Trophoblast cell (in vitro differentiated cells and primary cell): ENCODE measurements at regions not wholly inside any gene's neighbourhood (a gene's known extent, or its start where the extent isn't known, plus 50 kb on each side); places are given as distances from the start of the nearest gene placed in this dataset.
A peak's percentile ranks its signal among the peaks of the same experiment; 100 is the strongest.

ENCODE experiments used
- DNase-seq, 2 donors: peaks; one replicate each; pipeline ENCODE4 v3.0.0-alpha.2; 2016
- H2AFZ ChIP-seq: 2 replicates; pipeline ENCODE4 v1.6.1; 2013; ENCODE audit warnings: low read length, moderate library complexity, mild to moderate bottlenecking; ENCODE audit not compliant: insufficient read depth, poor library complexity
- H2AK5ac ChIP-seq: 2 replicates; pipeline ENCODE4 v1.6.1; 2013; ENCODE audit warnings: mild to moderate bottlenecking, low read length
- H2BK120ac ChIP-seq: 2 replicates; pipeline ENCODE4 v1.6.1; 2013; ENCODE audit warnings: low read length, mild to moderate bottlenecking, moderate library complexity; ENCODE audit not compliant: insufficient read depth, poor library complexity
- H2BK12ac ChIP-seq: 2 replicates; pipeline ENCODE4 v1.6.1; 2013; ENCODE audit warnings: mild to moderate bottlenecking, low read length, moderate library complexity
- H2BK5ac ChIP-seq: 2 replicates; pipeline ENCODE4 v1.6.1; 2013; ENCODE audit warnings: low read length, low read depth, moderate library complexity, mild to moderate bottlenecking; ENCODE audit not compliant: poor library complexity
- H3K14ac ChIP-seq: 2 replicates; pipeline ENCODE4 v1.6.1; 2013; ENCODE audit warnings: mild to moderate bottlenecking, low read length
- H3K18ac ChIP-seq: 2 replicates; pipeline ENCODE4 v1.6.1; 2013; ENCODE audit warnings: mild to moderate bottlenecking, low read length
- H3K23ac ChIP-seq: 2 replicates; pipeline ENCODE4 v1.6.1; 2013; ENCODE audit warnings: low read length
- H3K27ac ChIP-seq: 2 replicates; pipeline ENCODE4 v1.5.1; 2013; ENCODE audit warnings: low read depth, mild to moderate bottlenecking, inconsistent platforms, low read length, moderate library complexity
- H3K27me3 ChIP-seq: 2 replicates; pipeline ENCODE4 v1.6.1; 2013; ENCODE audit warnings: inconsistent platforms, mild to moderate bottlenecking, low read length, moderate library complexity; ENCODE audit not compliant: insufficient read depth
- H3K36me3 ChIP-seq, 2 experiments: 1 replicate in 1 of 2; 2 replicates in 1 of 2; pipeline ENCODE4 v1.6.1; 2013; ENCODE audit warnings: low read length in 2 of 2, mild to moderate bottlenecking in 2 of 2, moderate library complexity in 1 of 2; ENCODE audit not compliant: insufficient read depth in 2 of 2, control insufficient read depth in 1 of 2
- H3K4ac ChIP-seq: 2 replicates; pipeline ENCODE4 v1.6.1; 2013; ENCODE audit warnings: low read depth, mild to moderate bottlenecking, low read length, moderate library complexity
- H3K4me1 ChIP-seq, 2 experiments: 1 replicate in 1 of 2; 2 replicates in 1 of 2; pipeline ENCODE4 v1.6.1; 2013; ENCODE audit warnings: low read length in 2 of 2, mild to moderate bottlenecking in 2 of 2, moderate library complexity in 1 of 2; ENCODE audit not compliant: insufficient read depth in 2 of 2, control insufficient read depth in 1 of 2
- H3K4me2 ChIP-seq: 2 replicates; pipeline ENCODE4 v1.6.1; 2013; ENCODE audit warnings: inconsistent platforms, mild to moderate bottlenecking, low read length, moderate library complexity
- H3K4me3 ChIP-seq: 2 replicates; pipeline ENCODE4 v1.5.1; 2013; ENCODE audit warnings: mild to moderate bottlenecking, low read depth, low read length, inconsistent platforms
- H3K79me1 ChIP-seq: one replicate; pipeline ENCODE4 v1.6.1; 2013; ENCODE audit warnings: low read length
- H3K79me2 ChIP-seq: 2 replicates; pipeline ENCODE4 v1.6.1; 2013; ENCODE audit warnings: low read length, mild to moderate bottlenecking; ENCODE audit not compliant: control insufficient read depth, insufficient read depth, poor library complexity
- H3K9ac ChIP-seq: 2 replicates; pipeline ENCODE4 v1.6.1; 2013; ENCODE audit warnings: mild to moderate bottlenecking, low read length
- H3K9me3 ChIP-seq: 2 replicates; pipeline ENCODE4 v1.6.1; 2013; ENCODE audit warnings: low read depth, mild to moderate bottlenecking, control low read depth, inconsistent platforms, low read length; ENCODE audit not compliant: insufficient read depth
- H4K12ac ChIP-seq: 2 replicates; pipeline ENCODE4 v1.6.1; 2013; ENCODE audit warnings: low read depth, mild to moderate bottlenecking, low read length, moderate library complexity
- H4K8ac ChIP-seq: 2 replicates; pipeline ENCODE4 v1.6.1; 2013; ENCODE audit warnings: low read depth, mild to moderate bottlenecking, low read length, moderate library complexity
- H4K91ac ChIP-seq: one replicate; pipeline ENCODE4 v1.6.1; 2013; ENCODE audit warnings: low read depth, mild to moderate bottlenecking, low read length, moderate library complexity
- WGBS: extraction: QIAGEN DNeasy Blood & Tissue Kit; methylation state at CpG from one replicate; pipeline ENCODE4 v1.1.7; 2013; ENCODE audit warnings: missing lambda C conversion rate; ENCODE audit not compliant: insufficient read length, insufficient coverage; ENCODE audit errors: extremely low coverage; 5-methylcytosine and 5-hydroxymethylcytosine counted together

- Histone ChIP-seq H2BK120ac (no peak overlapping the region), H4K12ac (no peak overlapping the region), H3K79me1 (peaks cover 8% of the 10 kb centered on the region), H3K4me3 (no peak overlapping the region), H3K36me3 (no peaks in the 10 kb centered on the region), H2AFZ (peak overlapping the region; percentile 75), H2BK5ac (no peak overlapping the region), H3K18ac (no peak overlapping the region), H3K79me2 (peaks cover 2% of the 10 kb centered on the region), H3K9me3 (peaks cover 4% of the 10 kb centered on the region), H3K4me2 (peak overlapping the region; percentile 69), H3K27me3 (peaks cover 8% of the 10 kb centered on the region), H3K23ac (no peak overlapping the region), H3K4ac (no peak overlapping the region), H3K4me1 (peaks cover 8% of the 10 kb centered on the region in 2 experiments), H3K14ac (no peak overlapping the region), H3K27ac (no peak overlapping the region), H2AK5ac (no peak overlapping the region), H4K8ac (peak overlapping the region; percentile 8), H2BK12ac (no peak overlapping the region), H3K9ac (no peak overlapping the region), H4K91ac (no peak overlapping the region)
- WGBS, result no CpG with 5 or more reads among the region's 55 CpGs
- no peak for DNase-seq
Measured at GRCh38 chr12:100715976-100716944, 78.3 kb upstream of the ANO4 start.

DNA sequence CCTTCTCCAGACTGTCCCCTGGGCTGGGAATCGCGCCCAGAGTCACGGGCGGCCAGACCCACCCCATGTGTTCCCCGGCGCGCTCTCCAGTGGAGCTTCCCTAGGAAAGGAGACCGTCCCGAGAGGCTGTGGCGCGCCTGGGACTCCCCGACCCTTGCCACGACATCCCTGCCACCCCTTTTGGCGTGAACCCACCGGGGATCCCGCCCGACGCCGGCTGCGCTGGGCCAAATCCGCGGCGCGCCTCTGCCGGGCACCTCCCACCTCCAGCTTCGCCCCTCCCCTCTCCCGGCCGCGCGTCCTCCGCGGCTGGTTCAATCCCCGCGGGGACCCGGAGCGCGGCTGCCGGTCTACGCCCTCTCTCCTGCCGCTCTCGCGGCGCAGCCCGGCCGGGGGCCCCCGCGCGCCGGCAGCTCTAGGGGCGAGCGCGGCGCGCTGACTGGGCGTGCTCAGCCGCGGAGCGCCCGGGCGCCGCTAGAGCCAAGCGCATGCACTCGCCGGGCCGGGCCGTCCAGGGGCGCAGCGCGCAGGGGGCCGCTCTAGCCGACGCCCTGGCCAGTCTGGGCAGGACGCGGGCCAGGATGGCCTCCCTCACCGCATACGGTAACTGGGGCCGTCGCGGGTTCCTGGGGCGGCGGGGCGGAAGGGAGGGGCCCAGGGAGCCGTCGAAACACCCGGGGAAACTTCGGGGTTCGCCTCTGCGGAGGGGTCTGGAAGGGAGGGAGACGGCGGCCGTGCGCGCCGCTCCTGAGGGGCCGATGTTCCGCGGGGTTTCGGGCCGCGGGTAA, 77.4 kb upstream of the ANO4 start:
- Histone ChIP-seq H3K36me3 (no peaks in the 10 kb centered on the region), H3K4me1 (peaks cover 8% of the 10 kb centered on the region in 2 experiments), H3K27ac (no peak overlapping the region), H3K4me3 (peak overlapping the region; percentile 71), H3K79me1 (peaks cover 8% of the 10 kb centered on the region), H2BK120ac (peak overlapping the region; percentile 59), H2BK5ac (peak overlapping the region; percentile 2), H3K9me3 (peaks cover 4% of the 10 kb centered on the region), H4K8ac (peak overlapping the region; percentile 51), H2AFZ (peak overlapping the region; percentile 75), H3K9ac (peak overlapping the region; percentile 41), H3K14ac (peak overlapping the region; percentile 45), H2AK5ac (no peak overlapping the region), H4K91ac (peak overlapping the region; percentile 32), H4K12ac (peak overlapping the region; percentile 31), H3K23ac (no peak overlapping the region), H3K79me2 (peaks cover 2% of the 10 kb centered on the region), H3K4ac (no peak overlapping the region), H3K4me2 (peak overlapping the region; percentile 69), H3K27me3 (peaks cover 8% of the 10 kb centered on the region), H2BK12ac (no peak overlapping the region), H3K18ac (no peak overlapping the region)
- no peak for DNase-seq
- WGBS, result no CpG with 5 or more reads among the region's 100 CpGs

DNA sequence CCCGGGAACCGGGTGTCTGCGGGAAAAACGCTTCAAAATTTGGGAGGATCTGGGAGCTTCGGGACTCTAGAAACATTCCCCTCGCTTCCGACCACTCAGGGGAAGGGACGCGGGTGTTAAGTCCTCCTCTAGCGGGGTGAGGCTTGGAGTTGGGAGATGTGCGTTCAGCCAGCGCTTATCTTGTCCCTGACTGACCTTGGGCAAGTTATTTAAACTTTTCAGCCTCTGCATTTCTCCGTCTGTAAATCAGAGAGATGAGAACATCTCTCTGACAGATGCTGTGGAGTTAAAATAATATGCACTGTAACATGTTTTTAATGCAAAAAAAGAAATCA, 76.9 kb upstream of the ANO4 start:
- H3K79me2 ChIP-seq, result peaks cover 2% of the 10 kb centered on the region
- no peak overlapping the region for H3K27ac ChIP-seq
- peak overlapping the region; percentile 45 for H3K14ac ChIP-seq
- peaks cover 8% of the 10 kb centered on the region for H3K79me1 ChIP-seq
- H3K36me3 ChIP-seq, result no peaks in the 10 kb centered on the region
- no peak for DNase-seq
- no peak overlapping the region for H2AFZ ChIP-seq
- H4K91ac ChIP-seq, result peak overlapping the region; percentile 32
- H3K4ac ChIP-seq, result no peak overlapping the region
- H3K9ac ChIP-seq, result peak overlapping the region; percentile 41
- H3K4me2 ChIP-seq, result peak overlapping the region; percentile 69
- WGBS, result no CpG with 5 or more reads among the region's 13 CpGs
- H2BK120ac ChIP-seq, result peak overlapping the region; percentile 59
- peak overlapping the region; percentile 71 for H3K4me3 ChIP-seq
- no peak overlapping the region for H3K18ac ChIP-seq
- peak overlapping the region; percentile 51 for H4K8ac ChIP-seq
- H4K12ac ChIP-seq, result no peak overlapping the region
- peaks cover 8 to 10% of the 10 kb centered on the region in 2 experiments for H3K4me1 ChIP-seq
- peaks cover 4% of the 10 kb centered on the region for H3K9me3 ChIP-seq
- peak overlapping the region; percentile 48 for H3K23ac ChIP-seq
- H2AK5ac ChIP-seq, result no peak overlapping the region
- H2BK12ac ChIP-seq, result no peak overlapping the region
- peak overlapping the region; percentile 2 for H2BK5ac ChIP-seq
- H3K27me3 ChIP-seq, result peaks cover 8% of the 10 kb centered on the region

- no peak for DNase-seq
- Histone ChIP-seq H3K4me1 (peaks cover 8 to 10% of the 10 kb centered on the region in 2 experiments), H3K36me3 (no peaks in the 10 kb centered on the region), H3K79me1 (peaks cover 8% of the 10 kb centered on the region), H3K27ac (no peak overlapping the region), H4K8ac (no peak overlapping the region), H3K79me2 (peaks cover 2% of the 10 kb centered on the region), H3K18ac (no peak overlapping the region), H3K23ac (no peak overlapping the region), H3K9ac (no peak overlapping the region), H3K4me3 (no peak overlapping the region), H2BK12ac (no peak overlapping the region), H2AFZ (no peak overlapping the region), H2BK5ac (no peak overlapping the region), H4K91ac (no peak overlapping the region), H3K4ac (no peak overlapping the region), H2AK5ac (no peak overlapping the region), H3K9me3 (peaks cover 4% of the 10 kb centered on the region), H3K27me3 (peaks cover 8% of the 10 kb centered on the region), H4K12ac (no peak overlapping the region), H2BK120ac (no peak overlapping the region), H3K4me2 (peak overlapping the region; percentile 52), H3K14ac (no peak overlapping the region)
- WGBS, result no CpG with 5 or more reads among the region's 5 CpGs
Measured at GRCh38 chr12:100718187-100718586, 76.4 kb upstream of the ANO4 start.
